ENCODE measurements at regions not wholly inside any gene's neighbourhood (a gene's known extent, or its start where the extent isn't known, plus 50 kb on each side); places are given as distances from the start of the nearest gene placed in this dataset.

GRCh38 chr5:92513067-92513466 lies 1068.0 kb downstream of the NR2F1-AS1 start:
- ATAC-seq (no peak), DNase-seq (no peak)
- WGBS, 3 donors: 56 to 62% (median 59%) methylated on average over 1 of the region's 1 CpG
- Histone ChIP-seq H3K27me3 (ENCODE audit: insufficient read depth in 3 of 3, low read length in 2 of 3) (no peaks in the 10 kb centered on the region), H3K9me3 (peaks cover 18% of the 10 kb centered on the region), H3K36me3 (ENCODE audit: insufficient read depth in 1 of 2, low read depth in 1 of 2) (no peaks in the 10 kb centered on the region), H3K27ac (no peak overlapping the region), H3K4me3 (no peak overlapping the region), H3K4me1 (no peaks in the 10 kb centered on the region)
- no peak for TF ChIP-seq CTCF (IDR thresholded peaks at IDR 0.05)
- intact Hi-C loops (cut with DNase I): no loop called here

- intact Hi-C loops (cut with DNase I): no loop called here
- Histone ChIP-seq H3K4me1 (no peaks in the 10 kb centered on the region), H3K9me3 (peaks cover 18% of the 10 kb centered on the region), H3K27ac (no peak overlapping the region), H3K36me3 (ENCODE audit: insufficient read depth in 1 of 2, low read depth in 1 of 2) (no peaks in the 10 kb centered on the region), H3K4me3 (no peak overlapping the region), H3K27me3 (ENCODE audit: insufficient read depth in 3 of 3, low read length in 2 of 3) (no peaks in the 10 kb centered on the region)
- no peak for TF ChIP-seq CTCF (IDR thresholded peaks at IDR 0.05)
- ATAC-seq (no peak), DNase-seq (no peak)
These were observed 1072.7 kb downstream of the NR2F1-AS1 start for GRCh38 chr5:92508271-92508670.

- Histone ChIP-seq H3K27me3 (ENCODE audit: insufficient read depth in 3 of 3, low read length in 2 of 3) (no peaks in the 10 kb centered on the region), H3K4me3 (no peak overlapping the region), H3K27ac (no peak overlapping the region), H3K9me3 (peaks cover 8% of the 10 kb centered on the region), H3K36me3 (ENCODE audit: insufficient read depth in 1 of 2, low read depth in 1 of 2) (no peaks in the 10 kb centered on the region), H3K4me1 (no peaks in the 10 kb centered on the region)
- intact Hi-C loops (cut with DNase I): no loop called here
- ATAC-seq (no peak), DNase-seq (no peak)
- no peak for TF ChIP-seq CTCF (IDR thresholded peaks at IDR 0.05)
These were observed 1075.1 kb downstream of the NR2F1-AS1 start for GRCh38 chr5:92505925-92506324.

- 71 to 85% (median 79%) methylated on average over 3 of the region's 3 CpGs for whole genome bisulfite sequencing, 3 donors
- DNase-seq: no peak
These were observed 1075.9 kb downstream of the NR2F1-AS1 start for GRCh38 chr5:92505145-92505544.

More at GRCh38 chr5:92505145-92505544, 1075.9 kb downstream of the NR2F1-AS1 start:
- intact Hi-C loops (cut with DNase I): no loop called here
- ATAC-seq: no peak
- no peaks in the 10 kb centered on the region for H3K36me3 ChIP-seq (ENCODE audit: insufficient read depth in 1 of 2, low read depth in 1 of 2)
- H3K27me3 ChIP-seq (ENCODE audit: insufficient read depth in 3 of 3, low read length in 2 of 3): no peaks in the 10 kb centered on the region
- H3K4me3 ChIP-seq: no peak overlapping the region
- no peak for TF ChIP-seq CTCF (IDR thresholded peaks at IDR 0.05)
- no peak overlapping the region for H3K27ac ChIP-seq
- H3K4me1 ChIP-seq: no peaks in the 10 kb centered on the region
- peaks cover 8% of the 10 kb centered on the region for H3K9me3 ChIP-seq
